ENCODE measurements at regions not wholly inside any gene's neighbourhood (a gene's known extent, or its start where the extent isn't known, plus 50 kb on each side); places are given as distances from the start of the nearest gene placed in this dataset.

GRCh38 chr4:30450474-30450873, 269.7 kb upstream of the PCDH7 start:
- TF ChIP-seq EP300 (IDR thresholded peaks at IDR 0.05) (no peak), CTCF (IDR thresholded peaks at IDR 0.05) (no peak), POLR2A (IDR thresholded peaks at IDR 0.05) (no peak)
